Subcutaneous abdominal adipose tissue (tissue), 5 donors: ENCODE measurements at regions not wholly inside any gene's neighbourhood (a gene's known extent, or its start where the extent isn't known, plus 50 kb on each side); places are given as distances from the start of the nearest gene placed in this dataset.

Experiments used
- H3K27ac ChIP-seq: one replicate; pipeline ENCODE4 v1.7.0; 2013; ENCODE audit warnings: low read depth, mild to moderate bottlenecking, inconsistent platforms, low read length, moderate library complexity
- H3K27me3 ChIP-seq, 5 donors: one replicate each; pipeline ENCODE4 v1.7.0; 2013; ENCODE audit warnings: low read length in 5 of 5, inconsistent platforms in 1 of 5; ENCODE audit not compliant: control insufficient read depth in 5 of 5, insufficient read depth in 4 of 5
- H3K36me3 ChIP-seq, 5 donors: one replicate each; pipeline ENCODE4 v1.7.0; 2013; ENCODE audit warnings: low read length in 5 of 5; ENCODE audit not compliant: control insufficient read depth in 5 of 5, insufficient read depth in 5 of 5
- H3K4me1 ChIP-seq, 5 donors: one replicate each; pipeline ENCODE4 v1.7.0; 2013; ENCODE audit warnings: low read length in 5 of 5, mild to moderate bottlenecking in 3 of 5, moderate library complexity in 1 of 5; ENCODE audit not compliant: control insufficient read depth in 5 of 5, insufficient read depth in 5 of 5
- H3K4me3 ChIP-seq, 5 donors: one replicate each; pipeline ENCODE4 v1.7.0; 2013; ENCODE audit warnings: low read length in 5 of 5, low read depth in 1 of 5
- H3K9ac ChIP-seq, 5 donors: one replicate each; pipeline ENCODE4 v1.7.0; 2013; ENCODE audit warnings: low read length in 5 of 5, mild to moderate bottlenecking in 4 of 5, moderate library complexity in 3 of 5
- H3K9me3 ChIP-seq, 5 donors: one replicate each; pipeline ENCODE4 v1.7.0; 2013; ENCODE audit warnings: low read length in 5 of 5; ENCODE audit not compliant: control insufficient read depth in 5 of 5
- donor health status: healthy.
- donor health status: healthy.
- donor health status: healthy.
- donor health status: healthy.
- donor health status: healthy.

GRCh38 chr1:164308101-164308500, 250.9 kb upstream of the PBX1 start:
- H3K36me3 ChIP-seq = no peaks in the 10 kb centered on the region
- no peak overlapping the region for H3K9ac ChIP-seq
- peaks cover 0 to 3% (median 0%) of the 10 kb centered on the region in 5 donors for H3K9me3 ChIP-seq
- no peak overlapping the region for H3K4me3 ChIP-seq
- H3K4me1 ChIP-seq = no peaks in the 10 kb centered on the region
- H3K27me3 ChIP-seq = no peaks in the 10 kb centered on the region
- H3K27ac ChIP-seq = no peak overlapping the region

- Histone ChIP-seq H3K9me3 (no peaks in the 10 kb centered on the region), H3K36me3 (no peaks in the 10 kb centered on the region), H3K9ac (no peak overlapping the region), H3K4me1 (peaks cover 0 to 1% (median 0%) of the 10 kb centered on the region in 5 donors), H3K4me3 (no peak overlapping the region), H3K27ac (no peak overlapping the region), H3K27me3 (no peaks in the 10 kb centered on the region)
Observed at GRCh38 chr1:164310166-164310565, 248.8 kb upstream of the PBX1 start.

GRCh38 chr1:164311377-164311776, 247.6 kb upstream of the PBX1 start:
- Histone ChIP-seq H3K9me3 (no peaks in the 10 kb centered on the region), H3K4me1 (peaks cover 0 to 3% (median 0%) of the 10 kb centered on the region in 5 donors), H3K36me3 (no peaks in the 10 kb centered on the region), H3K9ac (no peak overlapping the region), H3K27ac (no peak overlapping the region), H3K4me3 (no peak overlapping the region), H3K27me3 (no peaks in the 10 kb centered on the region)

GRCh38 chr1:164320790-164321731, 237.9 kb upstream of the PBX1 start:
- Histone ChIP-seq H3K9me3 (no peaks in the 10 kb centered on the region), H3K27me3 (peaks cover 0 to 4% (median 0%) of the 10 kb centered on the region in 5 donors), H3K27ac (no peak overlapping the region), H3K9ac (peak overlapping the region in 3 of 5 donors; percentile 15 to 64 (median 24)), H3K36me3 (no peaks in the 10 kb centered on the region), H3K4me1 (peaks cover 0 to 10% (median 3%) of the 10 kb centered on the region in 5 donors), H3K4me3 (peak overlapping the region; percentile 53 to 85 (median 66))

- Histone ChIP-seq H3K4me1 (peaks cover 0 to 6% (median 1%) of the 10 kb centered on the region in 5 donors), H3K36me3 (no peaks in the 10 kb centered on the region), H3K27me3 (no peaks in the 10 kb centered on the region), H3K27ac (no peak overlapping the region), H3K9ac (no peak overlapping the region), H3K9me3 (peaks cover 0 to 2% (median 0%) of the 10 kb centered on the region in 5 donors), H3K4me3 (no peak overlapping the region)
Observed at GRCh38 chr1:164325786-164326185, 233.2 kb upstream of the PBX1 start.

- H3K4me1 ChIP-seq = no peaks in the 10 kb centered on the region
Observed at GRCh38 chr1:164333387-164333786, 225.6 kb upstream of the PBX1 start.

GRCh38 chr1:164337394-164337793, 221.6 kb upstream of the PBX1 start:
- no peaks in the 10 kb centered on the region for H3K36me3 ChIP-seq
- no peaks in the 10 kb centered on the region for H3K27me3 ChIP-seq
- H3K9ac ChIP-seq = no peak overlapping the region
- H3K27ac ChIP-seq = no peak overlapping the region
- no peaks in the 10 kb centered on the region for H3K4me1 ChIP-seq
- H3K4me3 ChIP-seq = no peak overlapping the region
- H3K9me3 ChIP-seq = peaks cover 0 to 10% (median 0%) of the 10 kb centered on the region in 5 donors

More at GRCh38 chr1:164333387-164333786, 225.6 kb upstream of the PBX1 start:
- no peak overlapping the region for H3K27ac ChIP-seq
- no peaks in the 10 kb centered on the region for H3K27me3 ChIP-seq
- H3K9ac ChIP-seq = no peak overlapping the region
- H3K36me3 ChIP-seq = no peaks in the 10 kb centered on the region
- no peak overlapping the region for H3K4me3 ChIP-seq
- no peaks in the 10 kb centered on the region for H3K9me3 ChIP-seq

GRCh38 chr1:164337885-164338284, 221.1 kb upstream of the PBX1 start:
- Histone ChIP-seq H3K27ac (no peak overlapping the region), H3K9ac (no peak overlapping the region)

GRCh38 chr1:164343189-164343588, 215.8 kb upstream of the PBX1 start:
- Histone ChIP-seq H3K27ac (no peak overlapping the region), H3K9ac (no peak overlapping the region)

More at GRCh38 chr1:164337885-164338284, 221.1 kb upstream of the PBX1 start:
- Histone ChIP-seq H3K36me3 (no peaks in the 10 kb centered on the region), H3K27me3 (no peaks in the 10 kb centered on the region), H3K4me3 (no peak overlapping the region), H3K9me3 (peaks cover 0 to 10% (median 0%) of the 10 kb centered on the region in 5 donors), H3K4me1 (no peaks in the 10 kb centered on the region)

GRCh38 chr1:164347980-164348379, 211.0 kb upstream of the PBX1 start:
- Histone ChIP-seq H3K4me1 (no peaks in the 10 kb centered on the region), H3K9ac (no peak overlapping the region), H3K9me3 (peaks cover 2 to 23% (median 10%) of the 10 kb centered on the region in 5 donors), H3K27me3 (no peaks in the 10 kb centered on the region), H3K4me3 (no peak overlapping the region), H3K27ac (no peak overlapping the region), H3K36me3 (no peaks in the 10 kb centered on the region)

More at GRCh38 chr1:164343189-164343588, 215.8 kb upstream of the PBX1 start:
- H3K4me3 ChIP-seq = no peak overlapping the region
- H3K4me1 ChIP-seq = no peaks in the 10 kb centered on the region
- no peaks in the 10 kb centered on the region for H3K36me3 ChIP-seq
- peaks cover 0 to 15% (median 7%) of the 10 kb centered on the region in 5 donors for H3K9me3 ChIP-seq
- H3K27me3 ChIP-seq = no peaks in the 10 kb centered on the region
